Sigmoid colon (tissue), 4 donors: ENCODE measurements at regions not wholly inside any gene's neighbourhood (a gene's known extent, or its start where the extent isn't known, plus 50 kb on each side); places are given as distances from the start of the nearest gene placed in this dataset.

Experiments
- CTCF ChIP-seq, 4 experiments: fragments of 450-650 bp in 3 of 4; fragments of 200-600 bp in 1 of 4; IDR thresholded peaks; one replicate each; pipeline ENCODE4 v1.5.1; 2016 to 2019; ENCODE audit warnings: antibody characterized with exemption in 4 of 4, mild to moderate bottlenecking in 3 of 4, moderate library complexity in 2 of 4
- EP300 ChIP-seq, 4 donors: sonication (generic); formaldehyde crosslinking; IDR thresholded peaks; one replicate each; pipeline ENCODE4 v1.6.1; 2017; ENCODE audit warnings: antibody characterized with exemption in 4 of 4
- POLR2A ChIP-seq, 2 donors: fragments of 450-650 bp; IDR thresholded peaks; one replicate each; pipeline ENCODE4 v1.6.1; 2016; ENCODE audit warnings: antibody characterized with exemption in 2 of 2, mild to moderate bottlenecking in 2 of 2, moderate library complexity in 2 of 2
- POLR2AphosphoS5 ChIP-seq, 4 donors: sonication (generic); formaldehyde crosslinking; IDR thresholded peaks; one replicate each; pipeline ENCODE4 v1.6.1; 2017; ENCODE audit warnings: antibody characterized with exemption in 4 of 4

GRCh38 chr4:62302710-62303109 lies 1102.6 kb downstream of the ADGRL3 start:
- TF ChIP-seq CTCF (IDR thresholded peaks at IDR 0.05) (no peak), POLR2A (IDR thresholded peaks at IDR 0.05) (no peak), POLR2AphosphoS5 (IDR thresholded peaks at IDR 0.05) (no peak), EP300 (IDR thresholded peaks at IDR 0.05) (no peak)
